ENCODE measurements at regions not wholly inside any gene's neighbourhood (a gene's known extent, or its start where the extent isn't known, plus 50 kb on each side); places are given as distances from the start of the nearest gene placed in this dataset.
A peak's percentile ranks its signal among the peaks of the same experiment; 100 is the strongest.

GRCh38 chr13:59510386-59510785 lies 653.3 kb downstream of the DIAPH3 start:
- no peak overlapping the region for H3K4me3 ChIP-seq (replicated peaks in 1 of 2; ENCODE audit: low read depth in 2 of 2, low read length in 2 of 2)
- DNase-seq (ENCODE audit: low read depth in 2 of 2), result no peak
- TF ChIP-seq CTCF (IDR thresholded peaks at IDR 0.05; ENCODE audit: low read depth, low read length), result no peak

GRCh38 chr13:59513686-59514085 lies 650.0 kb downstream of the DIAPH3 start:
- no peak for DNase-seq (ENCODE audit: low read depth in 2 of 2)
- TF ChIP-seq CTCF (IDR thresholded peaks at IDR 0.05; ENCODE audit: low read depth, low read length), result no peak
- H3K4me3 ChIP-seq (replicated peaks in 1 of 2; ENCODE audit: low read depth in 2 of 2, low read length in 2 of 2), result no peak overlapping the region

- DNase-seq (ENCODE audit: low read depth in 2 of 2), result no peak
- no peak overlapping the region for H3K4me3 ChIP-seq (replicated peaks in 1 of 2; ENCODE audit: low read depth in 2 of 2, low read length in 2 of 2)
- TF ChIP-seq CTCF (IDR thresholded peaks at IDR 0.05; ENCODE audit: low read depth, low read length), result no peak
Observed at GRCh38 chr13:59514316-59514715, 649.4 kb downstream of the DIAPH3 start.

DNA sequence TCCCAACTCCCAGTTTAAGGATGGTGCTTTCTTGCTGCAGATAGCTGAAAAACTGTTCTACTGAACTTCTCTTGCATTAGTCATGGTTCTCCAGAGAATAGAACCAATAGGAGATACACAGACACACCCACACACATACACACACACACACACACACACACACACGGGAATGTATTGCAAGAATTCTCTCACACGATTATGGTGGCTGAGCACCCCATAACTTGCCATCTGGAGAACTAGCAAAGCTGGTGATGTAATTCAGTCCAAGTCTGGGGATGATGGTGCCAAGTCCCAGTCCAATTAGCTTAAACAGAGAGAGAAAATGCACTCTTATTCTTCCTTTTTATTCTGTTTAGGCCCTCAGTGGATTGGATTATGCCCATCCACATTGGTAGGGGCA lies 643.9 kb downstream of the DIAPH3 start:
- no peak for TF ChIP-seq CTCF (IDR thresholded peaks at IDR 0.05; ENCODE audit: low read depth, low read length)
- no peak overlapping the region for H3K4me3 ChIP-seq (replicated peaks in 1 of 2; ENCODE audit: low read depth in 2 of 2, low read length in 2 of 2)
- peak in 1 of 2 donors; percentile 53 for DNase-seq (ENCODE audit: low read depth in 2 of 2)

DNA sequence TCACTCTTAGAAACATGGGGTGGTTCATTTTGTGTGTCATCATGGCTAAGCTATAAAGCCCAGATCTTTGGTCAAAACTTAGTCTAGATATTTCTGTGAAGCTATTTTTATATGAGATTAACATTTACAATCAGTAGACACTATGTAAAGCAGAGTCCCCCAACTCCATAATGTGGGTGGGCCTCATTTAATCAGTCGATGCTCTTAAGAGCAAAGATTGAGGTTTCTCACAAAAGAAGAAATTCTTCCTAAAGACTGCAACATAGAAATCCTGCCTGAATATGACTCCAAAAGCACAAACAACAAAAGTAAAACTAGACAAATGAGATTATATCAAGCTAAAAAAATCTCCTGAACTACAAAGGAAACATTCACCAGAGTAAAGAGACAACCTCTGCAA lies 642.2 kb downstream of the DIAPH3 start:
- no peak for TF ChIP-seq CTCF (IDR thresholded peaks at IDR 0.05; ENCODE audit: low read depth, low read length)
- H3K4me3 ChIP-seq (replicated peaks in 1 of 2; ENCODE audit: low read depth in 2 of 2, low read length in 2 of 2), result no peak overlapping the region
- no peak for DNase-seq (ENCODE audit: low read depth in 2 of 2)

DNA sequence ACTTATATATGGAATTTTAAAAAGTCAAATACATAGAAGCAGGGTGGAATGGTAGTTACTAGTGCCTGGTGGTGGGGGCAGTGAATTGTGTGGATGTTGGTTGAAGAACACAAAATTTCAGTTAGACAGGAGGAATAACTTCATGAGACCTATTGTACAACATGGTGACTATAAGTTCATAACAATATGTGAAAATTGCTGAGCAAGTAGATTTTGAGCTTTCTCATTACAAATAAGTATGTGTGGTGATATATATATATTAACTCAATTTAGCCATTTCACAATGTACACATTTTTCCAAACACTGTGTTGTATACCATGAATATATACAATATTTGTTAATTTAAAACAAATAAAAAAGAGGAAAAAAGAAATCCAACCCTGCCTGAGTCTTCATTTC lies 641.1 kb downstream of the DIAPH3 start:
- no peak overlapping the region for H3K4me3 ChIP-seq (replicated peaks in 1 of 2; ENCODE audit: low read depth in 2 of 2, low read length in 2 of 2)
- DNase-seq (ENCODE audit: low read depth in 2 of 2), result no peak
- no peak for TF ChIP-seq CTCF (IDR thresholded peaks at IDR 0.05; ENCODE audit: low read depth, low read length)

DNA sequence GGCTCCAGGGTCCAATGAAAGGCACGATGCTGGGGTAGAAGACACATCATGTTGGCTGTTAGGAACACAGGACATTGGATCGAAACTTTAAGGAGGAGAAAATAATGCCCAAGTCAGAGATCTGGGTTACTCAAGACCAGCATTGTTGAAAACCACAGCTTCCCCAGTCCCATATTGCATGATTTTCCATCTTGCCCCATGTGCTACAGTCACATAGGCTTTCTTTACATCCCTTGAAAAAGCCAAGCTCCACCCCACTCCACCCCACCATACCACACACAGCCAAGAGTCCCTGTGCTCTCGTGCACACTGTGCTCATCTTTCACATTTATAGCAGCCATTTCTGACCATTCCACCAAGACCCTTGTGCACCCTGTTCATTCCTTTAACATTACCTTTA lies 636.2 kb downstream of the DIAPH3 start:
- no peak overlapping the region for H3K4me3 ChIP-seq (replicated peaks in 1 of 2; ENCODE audit: low read depth in 2 of 2, low read length in 2 of 2)
- no peak for DNase-seq (ENCODE audit: low read depth in 2 of 2)
- TF ChIP-seq CTCF (IDR thresholded peaks at IDR 0.05; ENCODE audit: low read depth, low read length), result no peak
